ENCODE measurements at regions not wholly inside any gene's neighbourhood (a gene's known extent, or its start where the extent isn't known, plus 50 kb on each side); places are given as distances from the start of the nearest gene placed in this dataset.

DNA sequence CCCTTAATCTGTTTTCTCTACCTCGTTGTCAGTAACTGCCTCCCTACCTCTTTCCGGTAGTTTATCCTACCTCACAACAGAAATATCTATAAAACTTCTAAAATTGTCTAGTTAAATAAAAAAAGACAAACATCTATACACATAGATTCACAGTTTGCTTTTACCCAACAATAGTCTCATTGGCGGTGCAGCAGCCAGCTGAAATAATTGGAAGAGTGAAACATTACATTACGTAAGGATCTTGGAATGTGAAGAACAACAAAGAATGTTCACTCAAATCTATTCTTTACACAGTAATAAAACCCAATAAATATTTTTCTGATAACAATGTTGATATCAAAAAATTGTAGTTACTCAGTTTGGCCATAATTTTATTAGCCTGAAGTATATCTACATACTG, 115.5 kb upstream of the ARPP21 start:
- FAIRE-seq (no peak), DNase-seq (ENCODE audit: insufficient read length, low spot score) (no peak)
- TF ChIP-seq, protein P1, sequence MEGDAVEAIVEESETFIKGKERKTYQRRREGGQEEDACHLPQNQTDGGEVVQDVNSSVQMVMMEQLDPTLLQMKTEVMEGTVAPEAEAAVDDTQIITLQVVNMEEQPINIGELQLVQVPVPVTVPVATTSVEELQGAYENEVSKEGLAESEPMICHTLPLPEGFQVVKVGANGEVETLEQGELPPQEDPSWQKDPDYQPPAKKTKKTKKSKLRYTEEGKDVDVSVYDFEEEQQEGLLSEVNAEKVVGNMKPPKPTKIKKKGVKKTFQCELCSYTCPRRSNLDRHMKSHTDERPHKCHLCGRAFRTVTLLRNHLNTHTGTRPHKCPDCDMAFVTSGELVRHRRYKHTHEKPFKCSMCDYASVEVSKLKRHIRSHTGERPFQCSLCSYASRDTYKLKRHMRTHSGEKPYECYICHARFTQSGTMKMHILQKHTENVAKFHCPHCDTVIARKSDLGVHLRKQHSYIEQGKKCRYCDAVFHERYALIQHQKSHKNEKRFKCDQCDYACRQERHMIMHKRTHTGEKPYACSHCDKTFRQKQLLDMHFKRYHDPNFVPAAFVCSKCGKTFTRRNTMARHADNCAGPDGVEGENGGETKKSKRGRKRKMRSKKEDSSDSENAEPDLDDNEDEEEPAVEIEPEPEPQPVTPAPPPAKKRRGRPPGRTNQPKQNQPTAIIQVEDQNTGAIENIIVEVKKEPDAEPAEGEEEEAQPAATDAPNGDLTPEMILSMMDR (IDR thresholded peaks at IDR 0.05; ENCODE audit: insufficient read depth, missing control alignments) = no peak

DNA sequence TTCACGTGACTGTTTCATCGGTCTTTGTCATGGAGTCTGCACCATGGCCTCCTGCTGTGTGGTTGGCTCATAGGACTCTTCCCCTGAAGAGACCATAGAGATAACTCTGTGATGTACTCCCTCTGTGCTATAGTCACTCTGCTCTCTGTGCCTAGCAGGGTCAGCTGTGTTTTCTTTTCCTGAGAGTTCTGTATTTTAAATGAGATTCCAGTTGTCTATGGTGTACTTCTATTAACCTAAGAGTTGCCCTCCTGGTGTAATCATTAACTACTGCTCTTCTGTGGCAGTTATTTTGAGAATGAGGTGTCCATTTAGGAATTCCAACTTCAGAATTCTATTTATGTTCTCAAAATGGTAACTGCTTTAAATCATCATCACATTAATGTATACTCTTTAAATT, 114.5 kb upstream of the ARPP21 start:
- TF ChIP-seq, protein P1 (IDR thresholded peaks at IDR 0.05; ENCODE audit: insufficient read depth, missing control alignments) = no peak
- DNase-seq (ENCODE audit: insufficient read length, low spot score) = no peak
- no peak for FAIRE-seq

DNA sequence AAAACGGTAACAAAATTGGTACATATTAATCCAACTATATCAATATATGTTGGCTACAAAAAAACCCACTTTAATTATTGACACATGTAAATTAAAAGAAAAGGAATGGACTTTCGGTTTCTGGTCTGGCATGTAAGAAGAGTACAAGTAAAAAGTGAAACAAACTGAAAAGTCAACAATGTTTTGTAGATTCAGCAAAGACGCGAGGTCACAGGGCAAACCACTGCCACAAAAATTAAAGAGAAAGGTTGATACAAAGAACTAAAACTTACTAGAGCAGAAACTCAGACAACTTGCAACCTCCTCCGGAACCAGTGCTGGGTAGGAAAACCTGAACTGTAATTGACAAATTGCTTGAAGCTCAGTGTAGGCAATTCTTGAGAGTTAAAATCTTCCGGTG, 110.6 kb upstream of the ARPP21 start:
- FAIRE-seq (no peak), DNase-seq (ENCODE audit: insufficient read length, low spot score) (no peak)
- TF ChIP-seq, protein P1 (IDR thresholded peaks at IDR 0.05; ENCODE audit: insufficient read depth, missing control alignments) = no peak

DNA sequence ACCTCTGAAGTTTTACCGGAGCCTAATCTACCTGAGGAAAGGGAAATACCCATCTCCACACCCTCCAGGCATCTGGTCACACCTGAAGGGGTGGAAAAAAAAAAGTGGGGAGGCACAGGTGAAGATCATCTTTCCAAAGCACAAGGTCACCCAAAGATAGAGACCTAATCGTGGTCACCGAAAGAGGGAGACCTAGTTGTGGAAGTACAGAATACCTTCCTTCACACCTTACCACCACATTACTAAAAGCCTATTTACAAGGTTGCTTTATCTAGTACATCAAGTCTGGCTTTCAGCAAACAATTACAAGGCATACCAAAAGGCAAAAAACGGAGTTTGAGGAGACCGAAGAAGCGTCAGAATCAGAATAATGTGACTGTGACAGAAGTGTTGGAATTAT, 110.0 kb upstream of the ARPP21 start:
- TF ChIP-seq, protein P1 (IDR thresholded peaks at IDR 0.05; ENCODE audit: insufficient read depth, missing control alignments) = no peak
- DNase-seq (ENCODE audit: insufficient read length, low spot score) (no peak), FAIRE-seq (no peak)

DNA sequence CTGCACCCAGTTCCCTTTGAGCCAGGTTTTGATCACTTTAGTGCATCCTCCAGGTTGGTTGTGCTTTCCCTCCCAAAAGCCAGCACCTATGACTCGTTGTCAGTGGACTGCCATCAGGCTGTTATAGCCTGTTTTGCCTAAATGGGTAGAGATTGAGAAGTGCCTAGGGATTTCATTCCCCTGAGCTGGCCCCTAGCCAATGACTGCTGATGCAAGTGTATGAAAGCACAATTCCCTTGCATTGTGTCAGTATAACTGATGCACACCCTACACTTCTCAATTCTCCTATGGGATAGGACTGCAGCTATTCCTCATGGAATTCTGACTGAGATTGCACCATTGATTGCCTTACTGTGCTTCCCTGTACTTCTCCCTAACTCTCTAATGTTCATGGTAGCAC, 102.1 kb upstream of the ARPP21 start:
- TF ChIP-seq, protein P1 (IDR thresholded peaks at IDR 0.05; ENCODE audit: insufficient read depth, missing control alignments) = no peak
- DNase-seq (ENCODE audit: insufficient read length, low spot score) (no peak), FAIRE-seq (no peak)

DNA sequence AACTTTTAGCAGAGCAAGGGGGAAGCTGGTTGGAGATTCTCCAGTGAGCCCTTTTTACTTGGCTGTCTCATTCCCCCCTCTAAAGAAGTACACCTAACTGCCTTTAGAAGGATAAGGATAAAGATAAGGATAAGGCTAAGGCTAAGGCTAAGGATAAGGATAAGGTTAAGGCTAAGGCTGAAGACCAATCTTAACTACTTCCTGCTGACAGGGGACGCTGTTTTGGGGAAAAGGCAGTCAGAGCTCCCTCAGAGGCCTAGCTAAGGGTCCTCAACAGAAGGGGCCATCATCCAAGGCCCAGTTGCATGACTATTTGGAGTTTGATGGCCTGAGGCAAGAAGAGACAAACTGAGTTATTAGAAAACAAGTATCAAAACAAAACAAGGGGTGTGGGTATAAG, 94.3 kb upstream of the ARPP21 start:
- FAIRE-seq (peak; percentile 70), DNase-seq (ENCODE audit: insufficient read length, low spot score) (no peak)
- TF ChIP-seq, protein P1 (IDR thresholded peaks at IDR 0.05; ENCODE audit: insufficient read depth, missing control alignments) = no peak

DNA sequence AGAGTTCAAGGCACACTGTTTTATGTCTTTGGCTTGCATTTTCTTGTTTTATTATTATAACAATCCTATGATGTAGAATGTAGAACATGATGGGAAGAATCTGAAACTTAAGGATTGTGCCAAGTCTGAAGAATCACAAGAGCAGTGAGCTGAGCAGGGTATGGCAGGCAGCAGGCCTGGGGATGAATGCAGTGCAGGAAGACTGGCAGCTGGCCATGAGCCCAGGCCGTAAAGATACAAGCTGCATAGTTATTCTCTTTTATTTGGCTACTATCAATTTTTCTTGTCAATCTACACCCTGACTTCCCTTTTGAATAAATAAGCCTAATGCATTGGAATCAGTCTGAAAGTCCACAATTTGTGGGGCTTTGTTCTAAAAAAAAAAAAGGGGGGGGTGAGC, 89.6 kb upstream of the ARPP21 start:
- TF ChIP-seq, protein P1 (IDR thresholded peaks at IDR 0.05; ENCODE audit: insufficient read depth, missing control alignments) = no peak
- DNase-seq (ENCODE audit: insufficient read length, low spot score) = no peak
- no peak for FAIRE-seq

All from D721Med (cell line).